ENCODE measurements at regions not wholly inside any gene's neighbourhood (a gene's known extent, or its start where the extent isn't known, plus 50 kb on each side); places are given as distances from the start of the nearest gene placed in this dataset.

GRCh38 chr7:106423821-106424475, 139.2 kb upstream of the NAMPT start:
- no peak for DNase-seq (ENCODE audit: low read depth)
- no peaks in the 10 kb centered on the region for H3K36me3 ChIP-seq (ENCODE audit: control insufficient read depth, insufficient read depth, low read length)
- no peak overlapping the region for H3K4me3 ChIP-seq (ENCODE audit: low read depth, low read length)
- TF ChIP-seq CTCF (IDR thresholded peaks at IDR 0.05; ENCODE audit: insufficient read depth, low read length, poor library complexity, severe bottlenecking): no peak
- H3K27me3 ChIP-seq (ENCODE audit: control insufficient read depth, insufficient read depth, low read length): no peaks in the 10 kb centered on the region

- DNase-seq (ENCODE audit: low read depth): no peak
- Histone ChIP-seq H3K27me3 (ENCODE audit: control insufficient read depth, insufficient read depth, low read length) (no peaks in the 10 kb centered on the region), H3K36me3 (ENCODE audit: control insufficient read depth, insufficient read depth, low read length) (no peaks in the 10 kb centered on the region), H3K4me3 (ENCODE audit: low read depth, low read length) (no peak overlapping the region)
- TF ChIP-seq CTCF (IDR thresholded peaks at IDR 0.05; ENCODE audit: insufficient read depth, low read length, poor library complexity, severe bottlenecking): no peak
Observed at GRCh38 chr7:106423111-106423510, 138.3 kb upstream of the NAMPT start.

GRCh38 chr7:106421181-106421762, 136.5 kb upstream of the NAMPT start:
- no peak for TF ChIP-seq CTCF (IDR thresholded peaks at IDR 0.05; ENCODE audit: insufficient read depth, low read length, poor library complexity, severe bottlenecking)
- no peak overlapping the region for H3K4me3 ChIP-seq (ENCODE audit: low read depth, low read length)
- no peaks in the 10 kb centered on the region for H3K36me3 ChIP-seq (ENCODE audit: control insufficient read depth, insufficient read depth, low read length)
- no peaks in the 10 kb centered on the region for H3K27me3 ChIP-seq (ENCODE audit: control insufficient read depth, insufficient read depth, low read length)
- no peak for DNase-seq (ENCODE audit: low read depth)

- Histone ChIP-seq H3K4me3 (ENCODE audit: low read depth, low read length) (no peak overlapping the region), H3K27me3 (ENCODE audit: control insufficient read depth, insufficient read depth, low read length) (no peaks in the 10 kb centered on the region), H3K36me3 (ENCODE audit: control insufficient read depth, insufficient read depth, low read length) (no peaks in the 10 kb centered on the region)
- no peak for DNase-seq (ENCODE audit: low read depth)
- no peak for TF ChIP-seq CTCF (IDR thresholded peaks at IDR 0.05; ENCODE audit: insufficient read depth, low read length, poor library complexity, severe bottlenecking)
Observed at GRCh38 chr7:106420736-106421135, 136.0 kb upstream of the NAMPT start.

GRCh38 chr7:106420210-106420609, 135.4 kb upstream of the NAMPT start:
- TF ChIP-seq CTCF (IDR thresholded peaks at IDR 0.05; ENCODE audit: insufficient read depth, low read length, poor library complexity, severe bottlenecking): no peak
- no peak for DNase-seq (ENCODE audit: low read depth)
- no peaks in the 10 kb centered on the region for H3K36me3 ChIP-seq (ENCODE audit: control insufficient read depth, insufficient read depth, low read length)
- no peaks in the 10 kb centered on the region for H3K27me3 ChIP-seq (ENCODE audit: control insufficient read depth, insufficient read depth, low read length)
- H3K4me3 ChIP-seq (ENCODE audit: low read depth, low read length): no peak overlapping the region

Measured in kidney epithelial cell (primary cell).